22Rv1 (cell line): ENCODE measurements at regions not wholly inside any gene's neighbourhood (a gene's known extent, or its start where the extent isn't known, plus 50 kb on each side); places are given as distances from the start of the nearest gene placed in this dataset.

Experiments used
- CTCF ChIP-seq: fragments of 450-650 bp; IDR thresholded peaks from 2 replicates; pipeline ENCODE4 v1.5.1; 2017; ENCODE audit warnings: mild to moderate bottlenecking
- ZFX ChIP-seq: fragments of 450-650 bp; IDR thresholded peaks from 2 replicates; pipeline ENCODE4 v1.6.1; 2017; ENCODE audit warnings: antibody characterized with exemption, borderline replicate concordance

GRCh38 chr3:154976072-154976983 lies 103.8 kb upstream of the MME start:
- TF ChIP-seq CTCF (no peak), ZFX (no peak)
